Naive thymus-derived CD8-positive, alpha-beta T cell (primary cell): ENCODE measurements at regions not wholly inside any gene's neighbourhood (a gene's known extent, or its start where the extent isn't known, plus 50 kb on each side); places are given as distances from the start of the nearest gene placed in this dataset.

ENCODE experiments used
- ATAC-seq, 2 donors: fragments of 150-1000 bp; cut with Tn5 transposase in 1 of 2; sonication (Bioruptor Pico), chemical (Tn5 transposase) in 1 of 2; 1 replicate in 1 of 2; 2 replicates in 1 of 2; pipeline ENCODE4 v1.10.0; 2021; ENCODE audit warnings: mild to moderate bottlenecking in 2 of 2, moderate library complexity in 2 of 2
- POLR2A ChIA-PET: fragments of 350-600 bp; sonication (Branson Sonifier 250); formaldehyde crosslinking; loops from one replicate; lab custom pipeline; 2021; ENCODE audit warnings: antibody characterized with exemption; lab: Charles Lee
- DNase-seq, 10 donors: peaks; one replicate each; pipeline versions ENCODE4 v3.0.0 to v3.0.0-alpha.2; 2020 to 2022
- H3K27ac Mint-ChIP-seq, 10 donors: one replicate each; pipeline ENCODE4 v1.8.0; 2020 to 2022; ENCODE audit warnings: mild to moderate bottlenecking in 10 of 10, mixed read lengths in 10 of 10, moderate library complexity in 4 of 10, inconsistent platforms in 1 of 10
- H3K27me3 Mint-ChIP-seq, 5 donors: one replicate each; pipeline ENCODE4 v1.8.0; 2021 to 2022; ENCODE audit warnings: mixed read lengths in 5 of 5
- H3K36me3 Mint-ChIP-seq, 3 donors: one replicate each; pipeline ENCODE4 v1.8.0; 2020 to 2022; ENCODE audit warnings: mixed read lengths in 3 of 3, mild to moderate bottlenecking in 2 of 3, inconsistent platforms in 1 of 3
- H3K4me1 Mint-ChIP-seq, 4 donors: one replicate each; pipeline ENCODE4 v1.8.0; 2021 to 2022; ENCODE audit warnings: mixed read lengths in 4 of 4
- H3K4me3 Mint-ChIP-seq, 10 donors: one replicate each; pipeline ENCODE4 v1.8.0; 2020 to 2022; ENCODE audit warnings: mild to moderate bottlenecking in 10 of 10, mixed read lengths in 10 of 10, moderate library complexity in 6 of 10, inconsistent platforms in 1 of 10
- H3K9me3 Mint-ChIP-seq, 9 donors: one replicate each; pipeline ENCODE4 v1.8.0; 2020 to 2022; ENCODE audit warnings: mixed read lengths in 9 of 9, mild to moderate bottlenecking in 3 of 9, inconsistent platforms in 1 of 9, moderate library complexity in 1 of 9

DNA sequence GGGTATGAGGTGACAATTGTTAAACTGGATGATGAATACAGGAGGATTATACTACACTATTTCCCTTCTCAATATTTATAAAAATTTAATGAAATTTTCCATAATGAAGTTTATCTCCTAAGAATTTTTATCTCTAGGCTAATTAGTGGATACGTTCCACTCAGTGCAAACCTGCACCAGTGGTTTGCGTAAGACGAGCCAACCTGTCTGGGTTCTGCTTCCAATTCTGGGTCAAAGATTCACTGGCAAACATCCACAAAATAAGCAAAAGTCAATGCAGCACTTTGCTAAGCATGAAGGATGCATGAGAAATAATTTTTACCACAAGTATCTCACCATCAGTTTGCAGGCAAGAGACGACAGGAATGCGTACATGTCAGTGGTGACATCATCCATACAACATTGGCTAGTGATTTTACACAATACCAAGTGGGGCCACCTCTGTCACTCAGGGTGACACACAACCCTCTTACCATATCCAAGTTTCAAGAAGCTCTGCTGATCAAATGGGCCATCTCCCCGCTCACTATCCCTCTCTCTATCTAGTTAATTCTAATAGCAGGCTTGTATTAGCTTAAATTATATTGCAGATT lies 51.7 kb downstream of the FAM50B start:
- ATAC-seq = no peak
- POLR2A ChIA-PET = no interaction called here
- Mint-ChIP-seq H3K27me3 (peaks cover 15 to 38% (median 28%) of the 10 kb centered on the region in 5 donors), H3K4me3 (no peak overlapping the region), H3K36me3 (no peaks in the 10 kb centered on the region), H3K27ac (no peak overlapping the region), H3K4me1 (no peaks in the 10 kb centered on the region), H3K9me3 (no peaks in the 10 kb centered on the region)
- DNase-seq = no peak

GRCh38 chr6:3902871-3903648 lies 53.9 kb downstream of the FAM50B start:
- ATAC-seq (no peak), DNase-seq (no peak)
- Mint-ChIP-seq H3K27ac (no peak overlapping the region), H3K27me3 (peaks cover 16 to 59% (median 33%) of the 10 kb centered on the region in 5 donors), H3K4me3 (no peak overlapping the region), H3K9me3 (no peaks in the 10 kb centered on the region), H3K36me3 (no peaks in the 10 kb centered on the region), H3K4me1 (no peaks in the 10 kb centered on the region)
- POLR2A ChIA-PET = no interaction called here

- H3K27ac Mint-ChIP-seq = no peak overlapping the region
- POLR2A ChIA-PET = no interaction called here
- no peaks in the 10 kb centered on the region for H3K9me3 Mint-ChIP-seq
- H3K4me1 Mint-ChIP-seq = no peaks in the 10 kb centered on the region
- no peak for ATAC-seq
- peaks cover 15 to 62% (median 24%) of the 10 kb centered on the region in 5 donors for H3K27me3 Mint-ChIP-seq
- no peak for DNase-seq
- no peak overlapping the region for H3K4me3 Mint-ChIP-seq
- no peaks in the 10 kb centered on the region for H3K36me3 Mint-ChIP-seq
These were observed 55.3 kb downstream of the FAM50B start for GRCh38 chr6:3904518-3904917.

DNA sequence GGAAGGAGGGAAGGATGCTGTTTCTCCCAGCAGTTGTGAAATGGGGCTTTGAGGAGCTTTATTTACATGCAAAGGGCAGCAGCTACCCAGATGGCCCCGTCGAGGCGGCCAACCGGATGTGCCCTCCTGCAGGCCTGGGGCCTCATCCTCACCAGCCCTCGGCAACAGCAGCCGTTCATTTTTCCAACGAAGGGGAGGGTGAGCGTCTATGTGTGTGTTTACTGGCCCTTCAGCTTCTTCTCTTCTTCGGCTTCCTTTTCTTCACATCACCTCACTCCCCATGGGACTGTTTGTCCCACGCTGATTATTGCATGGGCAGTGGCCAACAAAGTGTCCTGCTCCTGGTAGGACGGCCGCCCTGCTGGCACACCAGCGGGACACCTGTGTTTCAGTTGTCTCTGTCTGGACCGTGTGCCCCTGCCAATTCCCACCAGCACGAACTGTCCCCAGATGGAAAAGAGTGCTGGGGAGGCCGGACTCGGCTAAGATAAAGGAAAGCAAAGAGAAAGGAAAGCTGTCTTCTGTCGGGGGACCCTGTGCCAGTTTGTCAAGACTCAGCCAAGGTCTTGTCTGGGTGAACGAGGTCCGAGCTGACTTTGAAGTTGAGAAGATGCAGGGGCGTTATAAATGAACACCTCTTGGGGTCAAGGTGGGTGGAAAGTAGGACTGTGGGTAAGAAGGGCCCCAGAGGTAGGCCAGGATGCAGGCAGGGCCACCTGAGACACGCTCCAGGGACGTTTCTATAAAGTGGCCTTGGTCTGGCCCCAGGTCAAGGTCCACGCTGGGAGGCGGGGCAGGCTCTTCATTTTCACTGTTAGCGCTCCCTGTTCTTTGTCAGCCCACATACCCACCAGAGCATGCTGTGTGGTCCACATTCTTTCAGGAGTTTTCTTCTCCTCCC lies 57.0 kb downstream of the FAM50B start:
- peaks cover 22 to 79% (median 30%) of the 10 kb centered on the region in 5 donors for H3K27me3 Mint-ChIP-seq
- no peaks in the 10 kb centered on the region for H3K36me3 Mint-ChIP-seq
- no peak for DNase-seq
- peak overlapping the region in 1 of 10 donors; percentile 73 for H3K27ac Mint-ChIP-seq
- POLR2A ChIA-PET = interaction anchor here (0.5 kb wide), 1 partner anchor 880 kb away, joined by 3 read pairs; no protein-coding TSS in a partner anchor
- no peak overlapping the region for H3K4me3 Mint-ChIP-seq
- no peaks in the 10 kb centered on the region for H3K4me1 Mint-ChIP-seq
- H3K9me3 Mint-ChIP-seq = no peaks in the 10 kb centered on the region
- ATAC-seq = no peak

- Mint-ChIP-seq H3K36me3 (no peaks in the 10 kb centered on the region), H3K9me3 (no peaks in the 10 kb centered on the region), H3K27me3 (peaks cover 27 to 85% (median 36%) of the 10 kb centered on the region in 5 donors), H3K4me1 (no peaks in the 10 kb centered on the region), H3K27ac (peak overlapping the region in 1 of 10 donors; percentile 73), H3K4me3 (no peak overlapping the region)
- DNase-seq (no peak), ATAC-seq (no peak)
- POLR2A ChIA-PET = no interaction called here
These were observed 57.6 kb downstream of the FAM50B start for GRCh38 chr6:3906846-3907151.

DNA sequence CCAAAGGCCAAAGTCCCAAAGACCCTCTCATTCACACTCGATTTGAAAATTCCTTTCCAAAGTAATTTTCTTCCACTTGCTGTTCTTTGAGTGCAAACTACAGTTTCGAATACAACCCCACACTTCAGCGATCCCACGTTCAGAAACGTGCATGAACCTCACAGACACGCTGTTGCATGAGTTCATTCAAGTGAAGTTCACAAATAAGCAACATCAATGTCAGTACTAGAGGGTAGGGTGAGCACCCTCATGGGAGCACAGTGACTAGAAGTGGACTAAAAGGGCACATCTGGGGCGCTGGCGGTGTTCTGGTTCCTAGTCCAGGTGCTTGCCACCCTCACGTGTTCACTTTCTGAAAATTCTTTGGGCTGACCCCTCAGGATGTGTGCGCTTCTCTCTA lies 59.0 kb downstream of the FAM50B start:
- Mint-ChIP-seq H3K36me3 (no peaks in the 10 kb centered on the region), H3K27me3 (peaks cover 31 to 90% (median 43%) of the 10 kb centered on the region in 5 donors), H3K4me3 (no peak overlapping the region), H3K27ac (no peak overlapping the region), H3K9me3 (no peaks in the 10 kb centered on the region), H3K4me1 (peaks cover 0 to 3% (median 0%) of the 10 kb centered on the region in 4 donors)
- POLR2A ChIA-PET = no interaction called here
- no peak for DNase-seq
- ATAC-seq = no peak

DNA sequence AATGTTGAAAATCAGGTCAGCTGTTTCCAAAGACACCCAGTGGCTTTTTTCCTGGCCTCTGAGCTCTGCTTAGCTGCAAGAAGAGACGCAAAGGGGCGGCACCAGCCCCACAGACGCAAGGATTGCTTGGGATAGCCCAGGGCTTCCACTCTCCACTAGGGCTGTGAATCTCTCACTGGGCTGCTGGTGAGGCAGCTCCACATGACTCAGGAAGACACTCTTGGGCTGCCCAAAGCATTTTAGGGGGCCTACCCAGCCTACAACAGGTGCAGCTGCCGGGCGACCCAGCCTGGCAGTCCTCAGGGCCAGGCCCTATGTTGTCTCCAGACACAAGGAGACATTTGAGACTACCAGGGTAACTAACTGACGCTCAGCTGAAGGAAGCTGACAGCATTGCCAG lies 59.8 kb downstream of the FAM50B start:
- POLR2A ChIA-PET = interaction anchor here (1.4 kb wide), 1 partner anchor 60 kb away, joined by 3 read pairs; the partner anchor contains the start of gene FAM50B
- H3K4me1 Mint-ChIP-seq = peaks cover 2 to 7% (median 3%) of the 10 kb centered on the region in 4 donors
- H3K36me3 Mint-ChIP-seq = no peaks in the 10 kb centered on the region
- ATAC-seq = no peak
- no peak for DNase-seq
- no peak overlapping the region for H3K4me3 Mint-ChIP-seq
- H3K27ac Mint-ChIP-seq = no peak overlapping the region
- no peaks in the 10 kb centered on the region for H3K9me3 Mint-ChIP-seq
- H3K27me3 Mint-ChIP-seq = peaks cover 33 to 90% (median 44%) of the 10 kb centered on the region in 5 donors

DNA sequence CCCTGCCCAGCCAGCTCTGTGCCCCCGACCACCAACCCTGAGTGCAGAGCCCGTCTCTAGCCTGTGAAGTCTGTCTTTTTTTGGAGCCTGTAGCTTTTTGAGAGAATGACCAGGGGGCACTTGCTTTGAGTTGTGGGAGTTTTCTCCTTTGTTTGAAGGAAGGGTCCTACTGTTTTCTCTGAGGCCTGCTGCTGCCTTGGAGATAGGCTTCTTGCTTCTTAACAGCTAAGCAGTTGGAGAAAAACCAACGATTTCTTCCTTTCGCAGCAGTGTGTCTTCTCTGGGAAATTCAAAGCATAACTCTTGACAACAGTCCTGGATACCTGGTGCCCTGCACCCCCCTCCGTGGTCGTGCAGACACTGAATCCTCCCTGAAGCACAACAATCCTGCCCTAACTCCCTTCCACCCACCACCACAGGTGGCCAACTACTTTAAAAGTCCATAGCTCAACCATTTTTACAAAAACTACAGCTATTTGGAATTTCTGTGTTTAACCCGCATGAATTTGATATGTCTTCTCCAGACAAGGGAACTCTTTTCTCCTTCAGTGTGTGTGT lies 61.0 kb downstream of the FAM50B start:
- no peaks in the 10 kb centered on the region for H3K36me3 Mint-ChIP-seq
- no peak overlapping the region for H3K4me3 Mint-ChIP-seq
- peaks cover 35 to 87% (median 42%) of the 10 kb centered on the region in 5 donors for H3K27me3 Mint-ChIP-seq
- POLR2A ChIA-PET = interaction anchor here (1.4 kb wide), 1 partner anchor 61 kb away, joined by 3 read pairs; the partner anchor contains the start of gene FAM50B
- DNase-seq (no peak), ATAC-seq (no peak)
- no peaks in the 10 kb centered on the region for H3K9me3 Mint-ChIP-seq
- peaks cover 12 to 18% (median 14%) of the 10 kb centered on the region in 4 donors for H3K4me1 Mint-ChIP-seq
- no peak overlapping the region for H3K27ac Mint-ChIP-seq

DNA sequence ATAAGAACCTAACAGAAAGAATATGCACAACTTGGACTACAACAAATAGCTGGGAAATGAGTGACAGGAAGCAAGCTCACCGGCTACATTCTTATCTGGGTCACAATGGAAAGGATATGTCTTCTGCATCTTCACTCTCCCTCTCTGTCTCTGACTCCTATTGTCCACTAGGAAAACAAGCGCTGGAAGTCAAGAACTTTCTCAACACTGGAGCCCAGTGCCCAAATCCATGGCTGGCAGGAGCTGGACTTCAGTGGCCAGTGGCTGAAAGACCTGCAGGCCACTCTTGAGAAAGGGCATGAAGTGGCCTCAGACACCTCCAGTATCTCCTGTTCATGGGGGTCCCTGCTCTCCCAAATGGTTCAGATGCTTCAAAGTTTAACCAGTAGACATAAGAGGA lies 62.0 kb downstream of the FAM50B start:
- Mint-ChIP-seq H3K36me3 (no peaks in the 10 kb centered on the region), H3K9me3 (peaks cover 0 to 2% (median 0%) of the 10 kb centered on the region in 9 donors), H3K27ac (no peak overlapping the region), H3K4me3 (no peak overlapping the region), H3K27me3 (peaks cover 32 to 77% (median 37%) of the 10 kb centered on the region in 5 donors), H3K4me1 (peaks cover 19 to 26% (median 24%) of the 10 kb centered on the region in 4 donors)
- POLR2A ChIA-PET = interaction anchor here (0.5 kb wide), 1 partner anchor 128 kb away, joined by 3 read pairs; no protein-coding TSS in a partner anchor
- ATAC-seq (no peak), DNase-seq (no peak)

DNA sequence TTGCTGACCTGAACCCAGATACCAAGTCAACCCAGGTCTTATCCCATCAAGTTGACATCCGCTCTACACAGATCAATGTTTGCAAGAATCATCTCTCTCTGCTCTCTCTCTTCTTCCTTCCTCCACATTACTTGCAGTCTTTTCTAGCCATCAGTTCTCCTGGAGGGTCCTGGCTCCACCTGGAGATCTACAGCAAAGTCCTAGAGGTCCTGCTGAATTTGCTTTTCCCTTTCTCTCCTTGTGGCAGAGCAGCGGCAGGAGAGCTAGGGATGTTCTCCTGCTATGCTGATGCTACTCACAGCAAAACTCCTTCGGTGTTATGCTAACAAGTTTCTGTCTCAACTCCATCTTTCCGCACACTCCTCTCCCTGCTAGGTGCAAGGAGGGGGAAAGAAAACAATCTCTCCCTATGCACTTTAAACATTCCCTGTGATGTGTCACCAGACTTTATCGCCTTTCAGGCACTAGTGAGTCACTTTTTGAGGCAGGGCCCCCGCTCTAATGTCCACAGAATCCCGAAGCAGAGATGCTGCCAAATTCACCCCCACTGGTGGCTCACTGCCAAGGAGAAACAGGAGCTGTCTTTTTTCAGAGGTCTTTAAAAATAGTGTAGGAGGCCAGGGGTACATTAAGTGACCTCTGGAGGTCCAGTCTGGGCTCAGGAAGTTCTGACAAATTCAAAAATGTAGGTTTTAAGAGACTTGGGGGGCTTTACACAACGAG lies 62.6 kb downstream of the FAM50B start:
- Mint-ChIP-seq H3K27me3 (peaks cover 34 to 71% (median 37%) of the 10 kb centered on the region in 5 donors), H3K27ac (no peak overlapping the region), H3K9me3 (peaks cover 0 to 2% (median 0%) of the 10 kb centered on the region in 9 donors), H3K36me3 (no peaks in the 10 kb centered on the region), H3K4me3 (no peak overlapping the region), H3K4me1 (peaks cover 20 to 30% (median 28%) of the 10 kb centered on the region in 4 donors)
- no peak for ATAC-seq
- POLR2A ChIA-PET = interaction anchor here (0.5 kb wide), 1 partner anchor 129 kb away, joined by 3 read pairs; no protein-coding TSS in a partner anchor
- no peak for DNase-seq

GRCh38 chr6:3912361-3913076 lies 63.3 kb downstream of the FAM50B start:
- Mint-ChIP-seq H3K36me3 (peaks cover 0 to 3% (median 0%) of the 10 kb centered on the region in 3 donors), H3K27me3 (peaks cover 31 to 63% (median 33%) of the 10 kb centered on the region in 5 donors), H3K4me3 (no peak overlapping the region), H3K4me1 (peaks cover 20 to 34% (median 28%) of the 10 kb centered on the region in 4 donors), H3K9me3 (peaks cover 0 to 4% (median 0%) of the 10 kb centered on the region in 9 donors), H3K27ac (no peak overlapping the region)
- POLR2A ChIA-PET = no interaction called here
- no peak for DNase-seq
- no peak for ATAC-seq
